NOMO-1 treated with DMSO at 0.1 percent for 48 hours (cell line): ENCODE measurements at regions not wholly inside any gene's neighbourhood (a gene's known extent, or its start where the extent isn't known, plus 50 kb on each side); places are given as distances from the start of the nearest gene placed in this dataset.

Experiments used
- DNase-seq: peaks from one replicate; lab custom pipeline; 2025; ENCODE audit not compliant: unreplicated experiment; lab: John Stamatoyannopoulos, UW

DNA sequence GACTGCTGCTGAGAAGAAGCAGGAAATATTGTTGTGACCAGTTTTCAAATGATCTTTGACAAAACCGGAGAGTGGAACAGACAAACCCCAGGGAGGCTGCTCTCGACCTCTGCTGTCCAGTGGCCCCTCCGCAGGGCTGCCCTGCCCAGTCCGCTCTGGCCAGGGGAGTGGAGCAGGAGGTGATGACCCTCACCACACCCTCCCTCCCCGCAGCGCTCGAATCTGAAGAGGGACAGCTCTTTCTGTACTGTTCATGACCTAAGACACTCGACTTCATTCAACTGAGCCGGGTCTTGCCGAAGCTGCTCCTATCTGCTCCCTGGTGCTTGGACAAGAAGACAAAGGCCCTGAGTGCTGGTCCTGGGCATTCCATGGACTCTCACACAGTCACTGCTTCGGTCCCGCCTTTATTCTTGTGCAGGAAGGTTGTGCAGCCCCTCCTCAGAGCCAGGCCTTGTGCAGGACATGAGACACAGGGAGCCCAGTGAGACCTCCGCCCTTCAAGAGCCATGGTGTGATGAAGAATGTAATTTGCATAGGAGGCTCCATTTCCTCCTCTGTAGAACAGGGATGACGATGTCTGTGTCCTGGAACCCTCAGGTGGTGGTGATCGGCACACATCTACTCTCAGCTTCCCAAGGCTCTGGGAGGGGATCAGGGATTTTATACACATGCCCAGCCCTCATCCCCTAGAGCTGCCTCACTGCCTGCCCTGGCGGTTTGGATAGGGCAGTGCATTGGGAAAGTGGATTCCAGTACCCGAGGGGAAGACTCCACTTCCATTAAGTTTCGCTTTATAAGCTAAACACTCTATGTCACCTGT is 97.1 kb upstream of the PRR20G start:
- DNase-seq = no peak

DNA sequence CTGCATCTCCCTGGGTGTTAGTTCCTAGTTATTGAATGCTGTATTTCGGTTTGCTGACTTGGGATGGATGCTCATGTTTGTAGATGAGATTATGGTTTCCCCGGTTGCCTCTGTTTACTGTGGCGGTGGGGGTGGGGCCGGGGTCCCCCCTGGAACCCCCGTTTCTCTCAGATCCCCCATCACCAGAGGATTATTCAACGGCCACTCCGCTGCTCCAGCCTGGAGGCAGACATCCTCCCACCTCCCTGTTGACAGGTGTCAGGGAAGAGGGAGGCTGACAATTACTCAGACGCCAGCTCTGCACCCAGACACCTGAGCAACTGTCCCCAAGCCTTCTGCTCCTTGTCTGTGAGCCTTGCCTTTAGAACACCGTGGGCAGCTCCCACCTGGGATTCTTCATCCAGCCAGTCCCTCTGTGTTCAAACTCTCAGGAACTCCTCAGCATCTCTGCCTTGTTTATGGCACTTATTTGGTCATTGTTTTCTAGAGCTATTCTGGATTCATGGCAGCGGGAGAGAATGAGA is 95.9 kb upstream of the PRR20G start:
- DNase-seq = no peak

DNA sequence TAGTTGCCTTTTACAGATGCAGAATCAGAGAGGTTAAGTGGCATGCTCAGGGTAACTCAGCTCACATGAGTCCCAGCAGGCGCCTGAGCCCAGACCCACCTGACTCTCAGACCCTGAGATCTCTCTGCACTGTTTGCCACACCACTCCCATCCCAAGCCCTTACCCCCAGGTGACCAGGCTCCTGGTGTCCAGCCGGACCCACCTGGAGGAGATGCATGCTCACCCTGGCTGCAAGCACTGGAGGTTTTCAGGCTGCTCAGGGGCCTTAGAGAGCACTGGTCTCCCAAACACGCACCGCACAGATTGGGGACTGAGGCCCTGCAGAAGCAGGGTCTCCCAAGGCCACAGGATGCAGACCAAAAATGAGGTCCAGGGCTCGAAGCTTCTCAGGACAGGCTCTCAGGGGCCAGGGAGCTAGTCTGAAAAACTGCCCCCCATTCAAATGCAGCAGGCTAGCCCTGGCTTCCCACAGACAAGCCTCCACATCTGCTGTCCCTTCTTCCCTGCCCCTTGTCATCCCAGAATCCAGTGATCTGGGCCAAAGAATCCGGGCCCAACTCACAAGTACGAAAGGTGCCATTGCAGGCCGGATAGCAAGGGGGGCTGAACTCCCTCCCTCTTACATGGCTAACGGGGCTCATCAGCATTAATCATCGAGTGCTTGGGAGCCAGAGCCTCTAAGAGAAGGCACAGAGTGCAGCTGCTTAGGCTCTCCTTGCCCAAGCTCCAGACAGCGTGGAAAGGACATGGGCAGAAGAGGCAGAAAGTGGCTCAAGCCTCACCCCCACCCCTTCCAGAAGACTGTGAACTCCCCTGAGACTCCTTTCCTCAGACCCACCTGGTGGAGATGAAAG is 90.2 kb upstream of the PRR20G start:
- no peak for DNase-seq

DNA sequence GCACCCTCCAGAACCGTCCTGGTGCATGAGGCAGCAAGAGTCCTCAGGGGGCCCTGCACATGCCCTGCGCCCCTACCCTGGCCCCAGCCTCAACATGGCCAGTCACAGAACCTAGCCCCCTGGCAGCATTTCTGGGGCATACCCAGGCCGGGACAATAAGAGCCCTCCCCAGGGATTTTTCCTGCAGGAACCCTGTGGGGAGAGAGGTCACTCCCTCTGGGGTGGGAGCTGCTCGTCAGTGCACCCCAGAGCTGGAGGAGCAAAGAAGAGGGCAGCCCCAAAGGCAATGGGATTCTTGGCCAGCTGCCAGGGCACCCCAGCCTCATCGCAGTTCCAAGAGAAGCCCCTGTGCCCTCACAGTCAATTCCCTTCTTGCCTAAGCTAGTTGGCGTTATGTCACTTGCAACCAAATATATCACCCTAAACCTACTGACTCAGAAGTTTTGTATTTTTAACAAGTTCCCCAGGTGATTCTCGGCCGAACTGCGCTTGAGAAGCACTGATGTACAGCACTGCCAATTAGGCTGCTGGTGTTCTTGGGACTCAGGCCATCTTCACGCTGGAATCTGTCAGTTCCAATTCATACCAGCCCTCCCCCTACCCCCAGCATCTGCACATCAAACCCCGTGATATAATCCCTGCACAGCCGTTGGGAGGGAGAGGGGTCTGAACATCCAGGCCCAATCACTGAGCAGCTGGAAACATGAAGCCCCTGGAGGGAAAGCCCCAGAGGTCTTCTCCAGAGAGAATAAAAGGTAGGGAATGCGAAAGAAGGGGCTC is 87.5 kb upstream of the PRR20G start:
- DNase-seq = no peak

DNA sequence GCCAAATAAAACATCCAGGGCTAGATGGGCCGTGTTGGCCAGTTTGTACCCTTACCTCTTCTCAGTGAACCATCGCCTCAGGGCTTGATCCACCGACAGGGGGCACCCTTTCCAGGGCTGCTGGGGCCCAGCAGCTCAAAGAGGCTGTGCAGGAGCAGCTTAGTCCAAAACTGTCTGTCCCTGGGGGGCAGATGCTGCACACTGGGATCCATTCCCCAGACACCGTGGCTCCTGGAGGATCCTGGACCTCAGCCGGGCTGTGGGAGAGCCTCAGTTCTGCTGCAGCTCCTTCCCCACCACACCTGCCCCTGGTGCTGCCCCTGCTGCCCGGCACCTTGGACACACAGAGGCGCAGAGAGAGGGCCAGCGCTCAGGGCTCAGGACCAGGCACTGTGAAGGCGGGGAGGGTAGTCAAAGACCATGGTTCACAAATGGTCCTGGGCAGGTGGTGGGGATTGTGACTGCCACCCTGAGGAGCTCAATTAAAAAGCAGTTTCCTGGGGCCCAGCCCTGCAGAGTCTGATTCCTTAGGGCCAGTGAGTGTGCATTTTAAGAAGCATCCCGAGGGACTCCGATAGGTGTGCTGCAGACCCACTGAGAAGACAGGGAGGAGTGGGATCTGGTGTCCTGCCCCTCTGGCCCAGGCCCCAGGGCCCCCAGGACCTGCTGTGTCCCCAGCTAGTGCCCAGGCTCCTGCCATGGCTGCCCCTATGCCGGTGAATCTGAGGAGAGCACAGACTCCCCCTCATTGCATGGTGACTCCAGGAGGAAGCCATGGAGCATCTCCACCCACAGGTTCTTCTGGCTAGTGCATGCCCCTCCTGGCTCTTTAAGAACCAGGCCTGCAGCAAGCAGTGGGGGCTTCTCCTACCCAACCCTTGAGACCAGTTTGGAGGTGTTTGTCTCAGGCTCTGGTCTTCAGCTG is 86.5 kb upstream of the PRR20G start:
- DNase-seq = no peak

DNA sequence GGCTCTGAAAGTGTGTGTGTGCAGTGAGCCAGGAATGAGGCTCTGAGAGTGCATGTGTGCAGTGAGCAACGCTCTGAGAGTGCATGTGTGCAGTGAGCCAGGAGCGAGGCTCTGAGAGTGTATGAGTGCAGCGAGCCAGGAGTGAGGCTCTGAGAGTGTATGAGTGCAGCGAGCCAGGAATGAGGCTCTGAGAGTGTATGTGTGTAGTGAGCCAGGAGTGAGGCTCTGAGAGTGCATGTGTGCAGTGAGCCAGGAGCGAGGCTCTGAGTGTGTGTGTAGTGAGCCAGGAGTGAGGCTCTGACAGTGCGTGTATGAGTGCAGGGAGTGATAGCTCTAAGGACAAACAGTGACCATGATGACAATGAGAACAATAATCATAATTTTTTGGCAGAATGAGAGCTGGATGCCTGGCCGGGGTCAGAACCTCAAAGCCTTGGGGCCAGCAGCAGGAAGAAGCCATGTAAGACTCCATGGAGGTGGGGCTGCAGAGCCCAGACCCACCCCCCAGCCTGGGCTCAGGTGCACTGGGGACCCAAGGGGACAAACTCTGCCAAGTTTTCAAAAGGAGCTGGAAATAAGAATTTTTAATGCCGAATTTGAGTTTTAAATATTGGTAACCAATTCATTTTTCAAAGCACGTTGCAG is 85.7 kb upstream of the PRR20G start:
- no peak for DNase-seq

DNA sequence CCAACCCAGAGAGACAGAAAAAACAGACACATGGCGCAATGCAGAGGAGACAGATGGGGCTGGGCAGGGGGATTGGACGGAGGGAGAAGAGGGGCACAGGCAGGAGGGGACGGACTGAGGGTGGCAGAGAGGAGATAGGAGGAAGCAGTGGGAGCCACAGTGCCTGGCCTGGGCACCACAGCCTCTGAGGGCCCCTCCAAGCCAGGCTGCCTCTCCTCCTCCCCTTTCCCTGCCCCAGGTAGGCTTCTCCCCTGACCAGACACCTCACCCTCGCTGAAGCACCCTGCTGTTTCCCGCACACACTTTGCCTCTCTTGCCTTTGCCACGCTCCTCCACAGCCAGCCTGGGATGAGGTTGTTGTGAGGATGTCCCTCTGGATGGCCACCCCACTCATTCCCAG is 84.0 kb upstream of the PRR20G start:
- DNase-seq = no peak

DNA sequence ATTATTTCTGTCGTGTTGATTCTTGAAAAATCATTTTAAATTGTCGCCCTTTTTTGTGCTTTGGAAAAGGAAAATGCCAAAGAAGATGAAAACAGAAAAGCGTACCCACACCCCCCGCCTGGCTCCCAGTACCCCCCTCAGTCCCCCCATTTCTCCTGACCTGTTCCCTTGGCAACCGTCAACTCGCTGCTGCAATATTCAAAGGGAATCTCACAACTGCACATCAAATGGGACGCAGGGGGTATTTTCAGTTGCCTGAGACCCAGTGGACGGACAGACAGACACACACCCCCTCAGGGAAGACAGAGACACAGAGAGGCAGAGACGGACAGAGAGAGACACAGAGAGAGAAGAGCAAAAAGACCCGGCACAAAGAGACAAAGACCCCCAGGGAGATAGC is 83.5 kb upstream of the PRR20G start:
- no peak for DNase-seq

DNA sequence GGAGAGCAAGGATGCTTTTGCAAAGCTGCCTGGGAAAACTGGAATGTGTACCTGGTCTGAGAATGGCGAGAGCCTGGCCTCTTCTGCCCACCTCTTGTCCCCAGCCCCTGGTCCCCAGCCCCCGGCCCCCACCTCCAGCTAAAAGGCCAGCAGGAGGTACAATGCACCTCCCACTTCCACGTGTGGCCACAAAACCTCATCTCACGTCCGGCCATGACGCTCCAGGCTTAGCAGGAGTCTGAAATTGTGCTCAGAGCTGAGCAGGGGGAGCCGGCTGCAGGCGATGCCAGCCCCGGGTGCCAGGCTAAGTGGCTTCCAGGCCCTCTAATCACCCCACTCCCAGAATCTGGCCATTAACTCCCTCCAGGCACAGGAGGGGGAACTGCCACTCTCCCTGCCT is 83.1 kb upstream of the PRR20G start:
- no peak for DNase-seq

DNA sequence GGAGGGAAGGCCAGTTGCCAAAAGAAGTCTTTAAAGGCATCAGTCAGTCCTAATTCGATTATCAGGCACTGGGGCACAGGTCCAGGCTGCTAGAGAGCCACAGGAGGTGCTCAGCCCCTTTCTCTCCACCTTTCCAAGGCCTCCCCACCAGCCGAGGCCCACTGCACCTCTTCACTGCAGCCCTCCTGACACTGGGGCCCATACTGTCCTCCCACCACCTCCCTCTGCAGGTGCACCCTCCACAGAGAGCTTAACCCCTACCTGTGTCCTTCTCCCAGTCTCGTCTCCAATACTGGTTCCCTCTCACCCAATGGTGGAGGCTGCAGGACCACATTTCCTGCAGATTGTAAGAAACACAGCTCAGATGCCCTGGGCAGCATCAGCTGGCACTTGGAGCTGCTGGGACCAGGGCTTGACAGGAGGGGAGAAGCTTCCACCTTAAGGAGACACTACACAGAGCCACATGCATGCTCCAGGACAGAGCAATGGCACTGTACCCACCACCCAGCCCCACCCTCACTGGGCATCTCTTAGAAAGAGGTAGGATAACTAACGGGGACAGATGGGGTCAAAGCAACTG is 81.6 kb upstream of the PRR20G start:
- no peak for DNase-seq

DNA sequence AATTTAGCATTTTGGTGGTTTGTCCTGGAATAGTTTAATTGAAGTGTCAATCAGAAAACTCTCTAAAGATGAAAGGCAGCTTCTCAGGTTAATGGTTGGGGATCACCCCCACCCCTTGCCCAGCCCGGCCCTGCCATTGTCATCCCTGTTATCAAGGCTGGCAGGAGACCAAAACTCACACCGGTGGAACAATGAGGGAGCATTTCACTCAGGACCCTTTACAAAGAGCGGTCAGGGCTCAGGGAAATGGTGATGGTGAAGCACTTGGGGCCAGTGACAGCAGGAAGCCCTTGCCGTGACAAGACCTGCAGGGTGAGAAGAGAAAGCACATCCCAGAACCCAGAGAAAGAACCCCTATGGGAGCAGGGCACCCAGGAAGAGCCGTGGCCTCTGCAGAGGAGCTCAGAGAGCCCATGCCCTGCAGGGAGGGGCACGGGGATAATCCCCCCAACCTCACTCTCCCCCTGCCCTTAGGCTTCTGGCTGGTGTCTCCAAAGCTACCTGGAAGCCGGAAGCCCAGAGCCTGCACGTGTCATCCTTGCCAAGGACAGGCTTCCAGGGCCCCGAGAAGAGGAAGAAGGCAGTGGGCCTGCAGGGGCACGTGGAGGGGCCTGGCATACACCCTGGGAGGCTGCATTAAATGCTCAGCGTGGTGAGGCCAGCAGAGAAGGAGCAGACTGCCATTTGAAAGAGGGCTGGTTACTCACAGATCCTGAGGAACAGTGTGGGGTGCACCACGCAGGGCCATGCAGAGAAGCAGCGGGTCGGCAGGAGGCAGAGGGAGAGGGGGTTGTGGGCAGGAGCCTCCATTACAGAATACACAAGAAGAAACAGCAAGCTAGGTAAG is 80.6 kb upstream of the PRR20G start:
- no peak for DNase-seq

DNA sequence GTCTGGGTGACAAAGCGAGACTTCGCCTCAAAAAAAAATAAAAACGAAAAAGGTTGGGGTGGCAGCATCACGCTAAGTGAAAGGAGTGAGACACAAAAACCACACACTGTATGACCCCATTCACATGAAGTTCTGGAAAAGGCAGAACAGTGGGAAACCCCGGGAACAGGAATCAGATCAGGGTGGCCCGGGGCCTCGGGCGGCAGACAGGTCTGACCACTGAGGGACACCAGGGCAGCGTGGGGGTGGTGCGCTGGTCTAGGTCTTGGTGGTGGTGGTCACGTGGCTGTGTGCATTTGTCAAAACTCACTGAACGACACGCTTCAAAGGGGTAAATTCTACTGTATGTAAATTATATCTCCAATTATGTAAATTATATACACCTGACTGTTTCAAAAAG is 79.7 kb upstream of the PRR20G start:
- DNase-seq = no peak

DNA sequence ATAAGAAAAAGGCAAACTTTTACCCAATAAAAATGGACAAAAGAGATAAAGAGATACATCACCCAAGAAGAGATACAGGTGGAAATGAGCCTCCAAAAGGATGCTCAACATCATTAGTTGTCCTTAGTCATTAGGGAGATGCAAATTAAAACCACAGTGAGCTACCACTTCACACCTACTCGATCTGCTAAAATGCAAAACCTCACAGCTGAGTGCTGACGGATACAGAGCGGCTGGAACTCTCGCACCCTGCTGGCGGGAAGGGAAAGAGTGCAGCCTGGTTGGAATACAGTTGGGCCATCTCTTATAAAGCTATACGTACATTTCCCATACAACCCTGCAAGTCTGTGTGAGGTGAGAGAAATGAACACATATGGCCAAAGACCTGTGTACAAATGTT is 78.5 kb upstream of the PRR20G start:
- no peak for DNase-seq

DNA sequence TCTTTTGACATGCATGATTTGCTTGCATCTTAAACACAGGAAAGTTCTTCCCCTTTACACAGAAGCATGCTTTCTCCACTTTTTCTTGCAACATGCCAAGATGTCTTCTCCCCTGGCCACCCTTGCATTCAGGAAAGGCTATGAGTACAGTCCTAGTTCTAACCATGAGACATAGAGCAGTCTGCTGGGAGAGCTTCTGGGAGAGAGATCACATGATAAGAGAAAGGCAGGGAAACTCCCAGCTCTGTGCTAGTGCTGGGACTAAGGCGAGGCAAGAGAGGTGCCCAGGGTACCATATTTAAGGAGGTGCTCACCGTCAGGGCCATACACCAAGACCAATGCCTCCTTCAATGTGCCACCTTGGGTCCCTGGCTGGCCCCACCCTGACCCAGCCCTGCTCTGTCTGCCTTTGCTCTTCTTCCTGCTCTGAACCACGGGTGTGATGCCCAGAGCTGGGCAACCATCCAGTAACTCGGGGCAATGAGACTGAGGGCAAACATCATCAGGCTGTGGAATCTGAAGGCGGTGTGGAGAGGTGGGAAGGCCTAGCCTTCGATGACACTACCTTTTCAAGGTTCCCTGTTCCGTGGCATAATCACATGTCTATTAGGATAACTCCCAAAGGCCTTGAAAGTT is 77.4 kb upstream of the PRR20G start:
- no peak for DNase-seq

DNA sequence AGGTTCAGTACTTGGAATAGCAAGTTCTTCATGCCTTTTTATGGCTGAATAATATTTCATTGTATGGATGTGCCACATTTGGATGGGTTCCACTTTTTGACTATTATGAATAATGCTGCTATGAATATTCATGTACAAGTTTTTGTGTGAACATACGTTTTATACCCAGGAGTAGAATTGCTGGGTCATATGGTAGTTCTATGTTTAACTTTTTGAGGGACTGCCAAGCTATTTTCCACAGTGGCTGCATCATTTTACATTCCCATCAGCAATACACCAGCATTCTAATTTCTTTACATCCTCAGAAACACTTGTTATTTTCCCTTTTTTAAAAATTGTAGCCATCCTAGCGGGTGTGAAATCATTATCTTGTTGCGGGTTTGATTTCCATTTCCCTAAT is 76.0 kb upstream of the PRR20G start:
- DNase-seq = no peak

DNA sequence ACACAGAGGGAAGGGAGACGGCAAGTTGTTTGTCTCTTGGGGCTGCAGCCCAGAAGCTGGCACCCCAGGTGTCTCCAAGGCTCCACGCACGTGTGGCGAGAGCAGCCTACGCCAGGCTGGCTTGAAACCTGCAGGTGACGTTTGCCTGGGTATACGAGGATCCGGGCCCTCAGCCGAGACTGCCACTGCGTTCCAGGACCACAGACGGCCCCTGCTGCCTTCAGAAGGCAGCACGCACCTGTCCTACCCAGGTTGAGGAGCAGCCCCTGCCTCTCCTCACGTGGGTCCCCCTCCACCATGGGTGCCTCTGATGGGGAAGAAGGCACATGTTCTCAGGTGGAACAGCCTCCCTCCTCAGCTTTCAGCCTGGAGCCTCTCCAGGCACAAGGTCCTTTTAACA is 75.3 kb upstream of the PRR20G start:
- DNase-seq = no peak

DNA sequence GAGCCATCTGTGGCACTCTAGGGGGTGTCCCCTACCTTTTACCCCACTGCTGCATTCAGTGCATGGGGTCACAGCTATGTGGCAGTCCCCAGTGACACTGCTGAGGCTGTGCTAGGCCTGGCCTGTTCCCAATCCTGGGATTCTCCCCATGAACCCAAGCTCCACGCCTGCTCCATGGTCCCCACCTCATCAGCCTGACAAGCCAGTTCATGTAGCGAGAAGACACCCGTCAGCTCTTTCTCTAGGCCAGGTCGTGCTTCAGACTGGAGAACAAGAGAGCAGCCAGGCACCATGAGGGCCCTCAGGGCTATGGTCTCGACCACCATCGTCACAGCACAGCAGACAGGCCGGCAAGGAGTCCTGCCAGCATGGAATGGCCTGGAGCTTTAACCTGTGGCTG is 72.8 kb upstream of the PRR20G start:
- no peak for DNase-seq

DNA sequence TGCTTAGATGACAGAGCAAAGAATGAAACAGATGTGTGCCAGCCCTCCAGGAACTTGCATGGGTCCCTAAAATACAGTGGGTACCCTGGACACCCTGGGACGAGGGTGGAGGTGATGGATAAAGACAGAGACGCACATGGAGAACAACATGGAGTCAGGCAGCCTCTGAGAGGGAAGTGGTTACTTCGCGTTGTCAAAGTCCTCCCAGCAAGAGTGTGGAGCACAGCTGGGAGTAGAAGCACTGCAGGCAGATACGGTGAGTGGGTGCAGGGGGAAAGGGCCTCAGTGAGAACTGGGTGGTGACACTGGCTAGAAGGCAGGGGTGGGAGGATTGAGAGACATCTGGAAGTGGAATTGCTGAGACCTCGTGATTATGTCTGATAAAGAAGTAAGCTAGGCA is 70.8 kb upstream of the PRR20G start:
- DNase-seq = no peak
